HL-60 (cell line): ENCODE measurements at regions not wholly inside any gene's neighbourhood (a gene's known extent, or its start where the extent isn't known, plus 50 kb on each side); places are given as distances from the start of the nearest gene placed in this dataset.

Experiments used
- DNase-seq, 2 experiments: peaks; one replicate each; pipeline ENCODE4 v3.0.0-alpha.2; 2010 to 2020; ENCODE audit warnings: low read depth in 1 of 2, low spot score in 1 of 2
- H3K27ac ChIP-seq: fragments of 250-450 bp; sonication (Bioruptor Pico); replicated peaks from 2 replicates; pipeline ENCODE4 v1.5.1; 2020; ENCODE audit warnings: mild to moderate bottlenecking, moderate library complexity
- H3K27me3 ChIP-seq: fragments of 250-450 bp; sonication (Bioruptor Pico); 2 replicates; pipeline ENCODE4 v1.5.1; 2021; ENCODE audit warnings: mild to moderate bottlenecking, moderate library complexity; ENCODE audit not compliant: insufficient read depth, poor library complexity, severe bottlenecking
- H3K4me3 ChIP-seq: replicated peaks from 2 replicates; pipeline ENCODE4 v1.5.1; 2011; ENCODE audit warnings: mild to moderate bottlenecking, control low read depth, low read length; ENCODE audit not compliant: insufficient read depth
- GABPA ChIP-seq: IDR thresholded peaks from 2 replicates; pipeline ENCODE4 v1.6.1; 2012; ENCODE audit warnings: low read depth
- POLR2AphosphoS5 ChIP-seq: IDR thresholded peaks from 2 replicates; pipeline ENCODE4 v1.6.1; 2012; ENCODE audit warnings: low read depth
- SPI1 ChIP-seq: IDR thresholded peaks from 2 replicates; pipeline ENCODE4 v1.6.1; 2012; ENCODE audit warnings: low read depth, mild to moderate bottlenecking, borderline replicate concordance
- TF ChIP-seq, protein P1 (sequence below): IDR thresholded peaks from 2 replicates; pipeline ENCODE4 v1.6.1; 2012; ENCODE audit warnings: low read depth; ENCODE audit not compliant: insufficient replicate concordance
- TF ChIP-seq, protein P2 (sequence below): IDR thresholded peaks from one replicate; pipeline ENCODE4 v1.5.1; 2011; ENCODE audit warnings: low read length, control low read depth, inconsistent platforms; ENCODE audit not compliant: insufficient read depth

DNA sequence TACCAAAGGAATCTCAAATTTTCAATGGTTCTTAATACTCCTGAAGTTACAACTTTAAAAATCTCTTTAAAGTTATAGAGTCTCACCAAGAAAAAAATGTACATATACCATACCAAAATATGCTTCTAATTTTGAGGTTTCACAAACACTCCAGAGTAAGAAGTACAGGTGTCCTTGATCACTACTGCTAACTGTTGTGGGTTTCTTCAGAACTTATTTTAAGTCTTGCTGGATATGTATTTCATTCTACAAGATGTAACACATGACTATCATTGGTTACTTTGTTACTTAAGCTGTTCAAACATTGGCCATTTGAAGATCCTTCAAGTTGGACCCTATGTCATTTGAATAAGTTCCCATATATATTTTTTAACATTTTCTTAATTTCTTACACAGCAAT, 808.0 kb downstream of the PCDH19 start:
- no peak for TF ChIP-seq GABPA
- TF ChIP-seq, protein P1, sequence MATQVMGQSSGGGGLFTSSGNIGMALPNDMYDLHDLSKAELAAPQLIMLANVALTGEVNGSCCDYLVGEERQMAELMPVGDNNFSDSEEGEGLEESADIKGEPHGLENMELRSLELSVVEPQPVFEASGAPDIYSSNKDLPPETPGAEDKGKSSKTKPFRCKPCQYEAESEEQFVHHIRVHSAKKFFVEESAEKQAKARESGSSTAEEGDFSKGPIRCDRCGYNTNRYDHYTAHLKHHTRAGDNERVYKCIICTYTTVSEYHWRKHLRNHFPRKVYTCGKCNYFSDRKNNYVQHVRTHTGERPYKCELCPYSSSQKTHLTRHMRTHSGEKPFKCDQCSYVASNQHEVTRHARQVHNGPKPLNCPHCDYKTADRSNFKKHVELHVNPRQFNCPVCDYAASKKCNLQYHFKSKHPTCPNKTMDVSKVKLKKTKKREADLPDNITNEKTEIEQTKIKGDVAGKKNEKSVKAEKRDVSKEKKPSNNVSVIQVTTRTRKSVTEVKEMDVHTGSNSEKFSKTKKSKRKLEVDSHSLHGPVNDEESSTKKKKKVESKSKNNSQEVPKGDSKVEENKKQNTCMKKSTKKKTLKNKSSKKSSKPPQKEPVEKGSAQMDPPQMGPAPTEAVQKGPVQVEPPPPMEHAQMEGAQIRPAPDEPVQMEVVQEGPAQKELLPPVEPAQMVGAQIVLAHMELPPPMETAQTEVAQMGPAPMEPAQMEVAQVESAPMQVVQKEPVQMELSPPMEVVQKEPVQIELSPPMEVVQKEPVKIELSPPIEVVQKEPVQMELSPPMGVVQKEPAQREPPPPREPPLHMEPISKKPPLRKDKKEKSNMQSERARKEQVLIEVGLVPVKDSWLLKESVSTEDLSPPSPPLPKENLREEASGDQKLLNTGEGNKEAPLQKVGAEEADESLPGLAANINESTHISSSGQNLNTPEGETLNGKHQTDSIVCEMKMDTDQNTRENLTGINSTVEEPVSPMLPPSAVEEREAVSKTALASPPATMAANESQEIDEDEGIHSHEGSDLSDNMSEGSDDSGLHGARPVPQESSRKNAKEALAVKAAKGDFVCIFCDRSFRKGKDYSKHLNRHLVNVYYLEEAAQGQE = no peak
- TF ChIP-seq SPI1 = no peak
- TF ChIP-seq, protein P2, sequence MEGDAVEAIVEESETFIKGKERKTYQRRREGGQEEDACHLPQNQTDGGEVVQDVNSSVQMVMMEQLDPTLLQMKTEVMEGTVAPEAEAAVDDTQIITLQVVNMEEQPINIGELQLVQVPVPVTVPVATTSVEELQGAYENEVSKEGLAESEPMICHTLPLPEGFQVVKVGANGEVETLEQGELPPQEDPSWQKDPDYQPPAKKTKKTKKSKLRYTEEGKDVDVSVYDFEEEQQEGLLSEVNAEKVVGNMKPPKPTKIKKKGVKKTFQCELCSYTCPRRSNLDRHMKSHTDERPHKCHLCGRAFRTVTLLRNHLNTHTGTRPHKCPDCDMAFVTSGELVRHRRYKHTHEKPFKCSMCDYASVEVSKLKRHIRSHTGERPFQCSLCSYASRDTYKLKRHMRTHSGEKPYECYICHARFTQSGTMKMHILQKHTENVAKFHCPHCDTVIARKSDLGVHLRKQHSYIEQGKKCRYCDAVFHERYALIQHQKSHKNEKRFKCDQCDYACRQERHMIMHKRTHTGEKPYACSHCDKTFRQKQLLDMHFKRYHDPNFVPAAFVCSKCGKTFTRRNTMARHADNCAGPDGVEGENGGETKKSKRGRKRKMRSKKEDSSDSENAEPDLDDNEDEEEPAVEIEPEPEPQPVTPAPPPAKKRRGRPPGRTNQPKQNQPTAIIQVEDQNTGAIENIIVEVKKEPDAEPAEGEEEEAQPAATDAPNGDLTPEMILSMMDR = no peak
- TF ChIP-seq POLR2AphosphoS5 = no peak
- no peaks in the 10 kb centered on the region for H3K27me3 ChIP-seq
- H3K4me3 ChIP-seq = no peak overlapping the region
- H3K27ac ChIP-seq = no peak overlapping the region
- no peak for DNase-seq

GRCh38 chrX:99588936-99589335, 821.1 kb downstream of the PCDH19 start:
- TF ChIP-seq POLR2AphosphoS5 (no peak), GABPA (no peak), SPI1 (no peak)
- TF ChIP-seq, protein P1 = no peak
- TF ChIP-seq, protein P2 = no peak
- Histone ChIP-seq H3K27ac (no peak overlapping the region), H3K27me3 (no peaks in the 10 kb centered on the region), H3K4me3 (no peak overlapping the region)
- no peak for DNase-seq

DNA sequence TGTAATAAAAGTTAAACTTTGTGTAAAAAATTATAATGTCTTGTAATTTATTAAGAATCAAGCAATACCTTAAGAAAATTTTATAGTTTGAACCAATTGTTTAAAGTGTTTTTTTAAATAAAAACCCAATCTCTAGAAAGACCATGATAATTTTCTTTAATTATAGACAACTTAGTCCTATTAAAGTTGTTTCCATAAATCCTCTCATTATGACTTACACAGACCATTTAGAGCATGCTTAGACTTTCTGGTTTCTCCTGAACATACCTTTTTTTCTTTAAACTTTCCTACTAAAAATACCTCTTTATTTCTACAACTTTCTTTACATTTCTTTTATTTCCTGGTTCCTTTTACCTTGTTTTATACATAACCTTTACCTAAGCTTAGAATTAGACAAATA, 837.4 kb downstream of the PCDH19 start:
- Histone ChIP-seq H3K4me3 (no peak overlapping the region), H3K27me3 (no peaks in the 10 kb centered on the region), H3K27ac (no peak overlapping the region)
- TF ChIP-seq, protein P2 = no peak
- TF ChIP-seq, protein P1 = no peak
- no peak for TF ChIP-seq SPI1
- TF ChIP-seq GABPA = no peak
- no peak for TF ChIP-seq POLR2AphosphoS5
- no peak for DNase-seq
